EL (cell line): ENCODE measurements at regions not wholly inside any gene's neighbourhood (a gene's known extent, or its start where the extent isn't known, plus 50 kb on each side); places are given as distances from the start of the nearest gene placed in this dataset.
"Not testable (repeated sequence)": the region's sequence is repeated elsewhere in the genome, so short reads cannot be mapped to it uniquely, and the experiment has no call there.

ENCODE experiments used
- DNase-seq: peaks from one replicate; pipeline ENCODE4 v3.0.0-alpha.2; 2016

DNA sequence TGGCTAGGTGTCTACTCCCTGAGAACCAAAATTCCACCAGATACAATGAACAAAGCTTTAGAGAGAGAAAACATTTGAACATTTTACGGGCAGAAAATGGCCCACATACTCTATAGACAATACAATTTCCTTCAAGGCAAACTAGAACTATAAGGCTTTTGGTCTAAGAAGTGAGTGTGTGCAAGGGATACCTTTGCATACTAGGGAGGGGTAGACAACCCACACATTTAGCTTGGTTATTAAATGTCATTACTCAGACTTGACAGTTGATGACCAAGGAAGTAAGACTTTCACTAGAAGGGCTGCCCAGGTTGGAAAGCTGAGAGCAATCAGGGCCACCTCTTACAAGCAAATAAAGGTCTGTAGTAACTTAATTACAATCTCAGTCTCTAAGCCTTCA lies 64.0 kb upstream of the PLEKHM1 start:
- DNase-seq = not testable (repeated sequence)

DNA sequence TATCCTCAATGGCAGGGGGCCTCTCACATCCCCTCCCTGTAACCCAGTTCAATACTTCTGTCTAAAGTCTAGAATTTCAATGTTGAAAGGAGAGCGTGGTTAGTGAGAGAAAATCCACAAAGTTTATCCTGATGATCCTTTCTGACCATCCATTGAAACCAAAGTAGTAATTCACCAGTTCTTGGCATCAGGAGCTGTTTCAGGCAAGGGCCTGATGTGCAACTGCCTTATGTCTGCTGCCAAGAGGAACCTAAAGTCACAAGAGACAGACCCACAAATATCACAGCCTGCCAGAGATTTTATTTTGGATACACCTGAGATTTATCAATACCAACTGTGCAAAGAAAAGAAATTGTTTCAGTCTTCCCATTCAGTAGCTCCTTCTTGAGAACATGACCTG lies 68.3 kb upstream of the PLEKHM1 start:
- not testable (repeated sequence) for DNase-seq

DNA sequence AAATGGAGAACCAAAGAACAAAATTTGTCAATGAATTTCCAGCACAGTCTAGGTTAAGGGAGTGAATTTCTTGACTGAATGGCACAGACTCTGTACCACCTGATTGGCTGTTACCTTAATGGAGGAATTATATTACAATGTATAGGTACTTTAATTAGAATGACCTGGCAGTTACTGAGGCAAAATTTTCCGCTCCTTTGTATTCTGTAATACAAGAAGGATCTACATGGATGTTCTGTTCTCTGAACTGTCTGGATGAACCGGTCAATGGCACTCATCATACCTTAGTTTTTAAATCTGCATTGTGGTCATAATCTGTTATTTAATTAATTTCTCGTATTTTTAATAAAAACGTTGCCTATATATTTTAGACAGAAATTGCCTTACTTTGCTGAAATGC lies 72.3 kb upstream of the PLEKHM1 start:
- not testable (repeated sequence) for DNase-seq

DNA sequence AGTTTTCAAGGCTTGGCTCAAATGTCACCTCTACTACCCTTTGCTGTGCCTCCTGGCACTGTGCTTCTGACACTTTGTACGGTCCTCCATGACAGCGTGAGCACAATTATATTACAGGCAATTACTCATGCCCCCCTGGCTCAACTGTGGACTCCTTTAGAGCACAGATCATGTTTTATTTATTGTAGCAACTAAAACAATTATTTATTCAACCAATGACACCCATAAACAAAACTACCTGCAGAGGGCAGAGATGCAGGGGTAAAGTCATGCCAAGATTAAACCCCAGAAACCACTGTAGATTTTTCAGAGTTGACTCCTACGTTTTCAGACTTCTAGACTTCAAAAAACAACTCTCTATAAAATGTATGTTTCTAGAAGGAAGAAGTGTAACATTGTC lies 72.8 kb upstream of the PLEKHM1 start:
- not testable (repeated sequence) for DNase-seq

DNA sequence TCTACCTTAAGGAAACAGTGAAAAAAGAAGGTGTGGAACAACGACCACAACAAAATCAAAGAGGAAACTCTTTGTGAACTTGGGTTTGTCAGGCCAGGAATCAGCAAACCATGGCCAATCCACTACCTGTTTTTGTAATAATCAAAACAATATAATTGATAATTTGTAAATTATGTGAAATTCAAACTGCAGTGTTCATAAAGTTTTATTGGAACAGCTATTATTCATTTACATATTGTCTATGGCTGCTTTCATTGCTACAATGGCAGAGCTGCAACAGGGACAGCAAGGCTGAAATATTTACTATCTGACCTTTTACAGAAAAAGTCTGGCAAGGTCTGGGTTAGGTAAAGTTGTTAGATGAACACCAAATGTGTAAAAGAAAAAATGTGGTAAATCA lies 77.8 kb upstream of the PLEKHM1 start:
- not testable (repeated sequence) for DNase-seq

DNA sequence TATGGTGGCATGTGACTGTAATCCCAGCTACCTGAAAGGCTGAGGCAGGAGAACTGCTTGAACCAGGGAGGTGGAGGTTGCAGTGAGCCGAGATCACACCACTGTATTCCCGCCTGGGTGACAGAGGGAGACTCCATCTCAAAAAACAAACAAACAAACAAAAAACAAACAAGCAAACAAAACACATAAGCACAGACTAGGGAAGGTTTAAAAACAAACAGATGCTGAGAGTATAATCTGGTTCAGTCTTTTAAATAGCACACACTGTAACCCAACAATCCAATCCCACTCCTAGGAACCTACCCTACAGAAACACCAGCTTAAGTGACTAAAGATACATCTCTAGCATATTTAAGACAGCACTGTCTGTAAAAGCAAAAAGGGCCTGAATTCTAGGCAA lies 82.8 kb upstream of the PLEKHM1 start:
- DNase-seq = not testable (repeated sequence)

DNA sequence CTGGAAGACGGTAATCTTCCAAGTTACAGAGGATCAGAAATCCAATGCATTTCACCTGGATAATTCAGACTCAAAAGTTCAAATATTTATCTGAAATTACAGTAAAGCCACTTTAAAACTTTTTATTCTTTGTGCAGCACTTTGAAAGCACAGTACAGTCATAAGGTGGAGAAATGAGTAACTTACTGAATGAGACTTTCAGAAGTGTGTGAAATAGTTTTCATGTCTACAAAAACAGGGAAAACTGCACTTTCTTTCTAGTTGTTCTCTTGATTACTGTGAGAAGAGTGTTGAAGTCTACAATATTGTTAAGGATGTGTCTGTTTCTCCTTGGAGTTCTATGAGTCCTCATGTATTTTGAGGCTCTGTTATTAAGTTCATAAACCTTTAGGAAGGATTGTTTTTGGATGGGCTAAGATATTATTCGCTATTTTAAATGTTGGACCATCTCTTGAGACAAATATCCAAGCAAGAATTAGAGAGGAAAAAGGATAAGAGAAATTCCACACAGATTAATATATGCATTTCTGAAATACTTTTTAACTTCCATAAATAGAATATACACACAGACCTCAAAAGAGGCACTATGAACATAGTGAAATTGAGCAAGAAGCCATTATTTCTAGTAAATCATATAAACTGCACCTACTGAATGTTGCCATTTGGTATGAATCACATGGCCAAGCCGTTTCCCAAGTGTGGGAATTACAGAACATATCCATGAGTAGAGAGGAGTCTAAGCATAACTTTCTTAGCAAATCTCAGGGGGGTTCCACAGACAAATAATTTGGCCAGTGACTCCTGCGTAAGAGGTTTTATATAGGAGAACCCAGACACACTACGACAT lies 83.6 kb upstream of the PLEKHM1 start:
- peak; percentile 71 for DNase-seq

DNA sequence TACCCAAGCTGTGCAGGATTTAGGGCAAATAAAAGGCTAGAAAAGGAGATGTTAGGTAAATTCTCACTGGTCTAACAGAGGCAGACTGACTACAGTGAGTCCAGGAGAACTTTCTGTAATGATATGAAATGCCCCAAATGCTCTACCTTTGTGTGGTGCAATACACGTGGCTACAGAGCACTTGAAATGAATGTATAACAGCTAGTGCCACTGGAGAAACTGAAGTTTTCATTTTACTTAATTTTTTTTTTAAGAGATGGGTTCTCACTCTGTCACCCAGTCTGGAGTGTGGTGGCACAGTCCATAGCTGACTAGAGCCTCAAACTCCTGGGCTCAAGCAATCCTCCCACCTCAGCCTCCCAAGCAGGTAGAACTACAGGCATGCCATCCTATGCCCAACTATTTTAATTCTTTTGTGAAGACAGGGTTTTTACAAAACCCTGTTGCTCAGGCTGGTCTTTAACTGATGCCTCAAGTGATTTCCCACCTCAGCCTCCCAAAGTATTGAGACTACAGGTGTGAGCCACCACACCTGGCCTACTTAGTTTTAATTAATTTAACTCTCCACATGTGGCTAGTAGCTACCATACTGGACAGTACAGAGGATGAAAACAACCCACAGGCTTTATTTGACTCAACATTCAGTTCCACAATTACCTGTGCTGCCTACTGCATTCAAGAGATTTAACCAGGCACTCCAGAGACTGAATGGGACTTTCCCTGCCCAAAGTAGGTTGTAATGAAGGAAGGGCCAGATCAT lies 84.8 kb upstream of the PLEKHM1 start:
- no peak for DNase-seq

DNA sequence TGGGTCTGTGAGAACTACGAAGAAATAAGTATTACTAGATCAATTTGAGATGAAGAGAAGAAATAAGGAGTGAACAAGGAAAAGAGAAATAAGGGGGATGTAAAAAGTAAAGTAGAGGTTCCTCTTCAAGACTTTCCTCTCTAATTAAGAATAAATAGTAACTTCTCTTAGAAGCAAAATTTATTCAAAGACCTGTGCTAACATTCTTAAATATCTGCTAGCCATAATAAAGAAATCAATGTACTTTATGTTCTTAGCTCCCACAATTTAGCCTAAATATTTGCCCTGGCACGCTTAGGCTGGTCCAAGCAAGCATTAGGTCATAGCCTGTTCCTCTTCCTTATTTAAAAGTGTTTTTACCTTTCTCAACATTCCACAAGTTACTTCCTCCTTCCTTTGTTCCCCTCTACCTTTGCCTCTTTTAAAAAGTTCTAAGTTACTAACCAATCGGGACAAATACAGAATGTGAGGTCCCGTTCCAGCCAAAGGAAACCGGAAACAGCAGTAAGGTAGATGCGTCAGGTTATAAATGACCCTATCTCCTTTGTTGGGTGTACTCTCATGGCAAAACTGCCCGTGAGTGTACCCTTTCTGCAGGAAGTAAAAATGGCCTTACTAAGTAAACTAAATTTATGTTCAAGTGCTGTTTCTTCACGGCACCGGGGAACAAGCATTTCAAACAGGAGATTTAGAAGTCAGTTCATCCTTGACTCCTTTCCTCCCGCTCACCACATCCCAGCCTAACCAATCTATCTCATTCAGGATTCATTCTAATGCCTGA lies 86.2 kb upstream of the PLEKHM1 start:
- not testable (repeated sequence) for DNase-seq

DNA sequence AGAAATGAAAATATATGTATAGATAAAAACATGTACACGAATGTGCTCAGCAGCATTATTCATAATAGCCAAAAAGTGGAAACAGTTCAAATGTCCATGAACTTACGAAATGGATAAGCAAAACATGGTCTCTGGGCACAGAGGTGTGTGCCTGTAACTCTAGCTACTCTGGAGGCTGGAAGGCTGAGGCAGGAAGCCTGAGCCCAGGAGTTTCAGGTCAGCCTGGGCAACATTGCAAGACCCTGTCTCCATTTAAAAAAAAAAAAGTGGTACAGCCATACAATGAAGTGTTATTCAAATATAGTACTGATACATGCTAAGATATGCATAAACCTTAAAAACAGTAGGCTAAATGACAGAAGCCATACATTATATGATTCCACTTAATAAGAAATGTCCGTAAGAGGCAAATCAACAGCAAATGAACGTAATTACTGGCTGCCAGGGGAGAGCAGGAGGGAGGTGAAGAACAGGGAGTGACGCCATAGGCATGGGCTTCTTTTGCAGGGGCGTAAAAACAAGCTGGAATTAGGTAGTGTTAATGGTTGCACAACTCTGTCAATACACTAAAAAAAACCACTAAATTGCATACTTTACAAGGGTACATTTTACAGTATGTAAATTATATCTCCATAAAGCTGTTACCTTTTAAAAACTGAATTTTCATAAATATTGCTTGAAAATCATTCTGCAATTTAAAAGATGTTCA lies 87.2 kb upstream of the PLEKHM1 start:
- DNase-seq = no peak

DNA sequence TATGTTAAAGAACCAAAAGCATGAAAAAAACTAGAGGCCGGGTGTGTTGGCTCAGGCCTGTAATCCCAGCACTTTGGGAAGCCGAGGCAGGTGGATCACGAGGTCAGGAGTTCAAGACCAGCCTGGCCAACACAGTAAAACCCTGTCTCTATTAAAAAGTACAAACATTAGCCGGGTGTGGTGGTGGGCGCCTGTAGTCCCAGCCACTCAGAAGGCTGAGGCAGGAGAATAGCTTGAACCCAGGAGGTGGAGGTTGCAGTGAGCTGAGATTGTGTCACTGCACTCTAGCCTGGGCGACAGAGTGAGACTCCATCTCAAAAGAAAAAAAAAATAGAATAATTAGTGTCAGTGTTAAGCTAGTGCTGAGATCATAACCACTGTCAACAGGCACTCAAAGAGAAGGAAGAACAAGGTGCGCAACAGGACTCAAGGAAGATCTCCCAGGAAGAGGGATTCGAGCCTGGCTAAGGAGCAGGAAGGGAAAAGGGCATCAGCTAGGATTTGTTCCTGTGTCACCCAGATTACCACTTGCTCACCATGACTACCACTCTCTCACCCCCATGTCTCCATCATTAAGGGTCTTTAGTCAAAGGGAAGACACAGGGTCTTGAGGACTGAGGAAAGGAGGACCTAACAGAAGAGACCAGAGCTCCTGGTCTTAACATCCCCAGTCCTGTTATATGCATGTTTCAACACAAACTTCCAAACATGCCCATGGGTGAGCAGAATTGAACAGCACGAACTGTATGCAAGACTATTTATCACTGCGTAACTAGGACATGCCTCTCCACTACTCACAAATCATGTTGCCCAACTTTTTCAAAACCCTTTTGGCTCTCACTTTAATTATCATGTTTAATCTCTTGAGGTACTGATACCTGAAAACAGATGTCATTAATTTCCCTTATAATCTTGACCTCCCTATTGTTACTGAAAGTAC lies 88.3 kb upstream of the PLEKHM1 start:
- no peak for DNase-seq

DNA sequence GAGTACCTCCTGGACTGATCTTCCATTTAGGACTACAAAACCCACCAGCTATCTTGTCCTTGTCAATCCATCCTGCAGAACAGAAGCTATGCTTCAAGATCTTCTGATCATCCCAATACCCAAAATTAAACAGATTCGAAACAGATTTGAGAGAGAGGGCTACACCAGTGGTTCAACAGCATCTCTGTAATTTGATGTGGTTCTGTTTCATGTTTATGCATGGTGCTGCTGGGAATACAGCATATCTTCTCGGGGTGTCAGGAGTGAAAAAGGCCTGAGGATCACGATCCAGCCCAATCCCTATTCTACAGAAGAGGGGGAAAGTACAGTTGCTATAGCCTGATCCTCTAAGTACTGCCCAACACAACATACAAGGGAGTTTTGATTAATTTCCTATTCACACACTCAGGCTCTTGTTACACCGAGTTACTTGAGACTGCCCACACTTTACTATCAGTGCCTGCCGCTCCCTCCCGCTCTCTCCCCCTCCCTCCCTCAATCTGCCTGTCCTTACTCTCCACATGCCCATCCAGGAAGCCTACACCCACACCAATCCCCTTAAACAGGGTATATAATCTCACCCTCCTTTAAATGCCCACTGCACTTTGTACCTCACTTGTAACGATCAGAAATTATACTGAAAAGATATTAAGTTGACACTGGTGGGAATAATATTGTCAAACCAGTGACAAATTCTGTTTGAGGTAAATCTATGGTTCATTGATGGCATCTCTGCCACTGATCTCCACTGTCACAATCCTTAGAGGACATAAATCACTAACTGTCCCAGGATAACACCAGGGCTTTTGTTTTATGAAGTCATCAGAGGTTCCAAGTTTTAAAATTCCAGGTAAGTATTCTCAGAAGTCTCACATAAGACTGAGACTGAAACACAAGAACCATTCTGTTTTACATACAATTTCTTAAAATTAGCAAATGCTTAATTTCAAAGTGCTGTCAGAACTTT lies 89.3 kb upstream of the PLEKHM1 start:
- no peak for DNase-seq

DNA sequence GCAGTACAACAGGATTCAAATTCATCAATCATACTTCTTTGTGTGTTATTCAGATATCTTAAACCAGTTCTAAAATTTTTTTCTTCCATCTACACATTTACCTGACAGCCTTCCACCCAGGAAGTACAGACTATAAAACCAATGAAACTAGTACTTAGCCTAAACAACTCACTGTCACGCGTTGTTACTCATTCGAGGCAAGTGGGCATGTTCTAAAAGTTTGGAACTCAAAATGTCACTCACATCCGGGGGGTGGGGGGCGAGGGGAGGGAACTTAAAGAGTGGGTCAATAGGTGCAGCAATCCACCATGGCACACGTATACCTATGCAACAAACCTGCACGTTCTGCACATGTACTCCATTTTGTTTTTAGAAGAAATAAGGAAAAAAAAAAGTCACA lies 90.4 kb upstream of the PLEKHM1 start:
- DNase-seq = no peak

DNA sequence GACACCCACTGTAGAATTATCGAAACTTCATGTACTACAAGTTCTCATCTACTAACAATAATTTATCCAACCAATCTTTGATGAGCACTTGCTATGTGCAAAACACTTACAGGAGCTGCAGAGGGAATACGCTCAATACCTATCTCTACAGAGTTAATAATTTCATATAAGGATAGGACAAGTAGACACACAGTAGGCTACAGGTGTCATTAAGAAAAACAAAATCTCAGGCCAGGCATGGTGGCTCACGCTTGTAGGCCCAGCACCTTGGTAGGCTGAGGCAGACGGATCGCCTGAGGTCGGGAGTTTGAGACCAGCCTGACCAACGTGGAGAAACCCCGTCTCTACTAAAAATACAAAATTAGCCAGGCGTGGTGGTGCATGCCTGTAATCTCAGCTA lies 91.3 kb upstream of the PLEKHM1 start:
- DNase-seq = no peak

DNA sequence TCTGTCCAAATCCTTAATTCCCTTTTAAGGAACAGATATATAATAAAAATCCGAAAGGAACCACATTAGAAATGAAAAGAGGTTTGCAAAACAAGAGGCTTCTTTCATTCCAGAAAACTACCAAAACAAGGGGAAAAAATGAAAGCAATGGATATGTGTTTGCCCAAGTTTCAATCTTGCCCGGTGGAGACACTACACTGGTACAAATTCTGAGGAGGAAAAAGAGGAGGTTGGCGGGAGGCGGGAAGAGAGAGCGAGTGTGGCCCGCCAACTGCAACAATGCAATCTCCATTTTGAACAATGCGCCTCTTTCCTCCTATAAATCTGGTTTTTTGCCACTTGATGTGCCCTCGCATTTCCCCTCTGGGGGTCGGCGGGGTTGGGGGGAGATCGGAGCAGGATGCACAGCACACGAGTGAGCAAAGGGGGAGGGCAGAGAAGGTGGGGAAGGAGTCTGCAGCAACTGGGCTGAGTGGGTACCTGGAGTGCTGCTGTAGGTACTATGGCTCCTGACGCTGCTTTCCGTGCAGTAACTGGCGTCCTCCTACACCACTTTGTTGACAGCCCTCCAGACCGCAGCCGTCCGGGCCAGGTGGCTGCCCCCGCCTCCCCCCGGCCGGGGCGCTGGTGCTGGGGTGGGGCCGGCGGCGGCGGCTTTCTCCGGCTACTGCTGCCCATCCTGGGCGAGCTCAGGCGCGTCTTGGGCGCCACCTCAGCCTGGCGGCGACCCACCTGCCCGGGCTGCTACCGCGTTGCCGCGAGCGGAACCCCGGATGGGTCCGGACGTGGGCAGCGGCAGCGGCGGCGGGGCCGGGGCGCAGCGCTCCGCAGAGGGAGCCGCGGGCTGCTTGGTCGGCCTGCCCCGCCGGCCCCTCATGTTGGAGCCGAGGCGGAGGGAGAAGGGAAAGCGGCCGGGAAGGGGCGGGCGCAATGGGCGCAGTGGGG lies 93.8 kb upstream of the PLEKHM1 start:
- peak; percentile 71 for DNase-seq

DNA sequence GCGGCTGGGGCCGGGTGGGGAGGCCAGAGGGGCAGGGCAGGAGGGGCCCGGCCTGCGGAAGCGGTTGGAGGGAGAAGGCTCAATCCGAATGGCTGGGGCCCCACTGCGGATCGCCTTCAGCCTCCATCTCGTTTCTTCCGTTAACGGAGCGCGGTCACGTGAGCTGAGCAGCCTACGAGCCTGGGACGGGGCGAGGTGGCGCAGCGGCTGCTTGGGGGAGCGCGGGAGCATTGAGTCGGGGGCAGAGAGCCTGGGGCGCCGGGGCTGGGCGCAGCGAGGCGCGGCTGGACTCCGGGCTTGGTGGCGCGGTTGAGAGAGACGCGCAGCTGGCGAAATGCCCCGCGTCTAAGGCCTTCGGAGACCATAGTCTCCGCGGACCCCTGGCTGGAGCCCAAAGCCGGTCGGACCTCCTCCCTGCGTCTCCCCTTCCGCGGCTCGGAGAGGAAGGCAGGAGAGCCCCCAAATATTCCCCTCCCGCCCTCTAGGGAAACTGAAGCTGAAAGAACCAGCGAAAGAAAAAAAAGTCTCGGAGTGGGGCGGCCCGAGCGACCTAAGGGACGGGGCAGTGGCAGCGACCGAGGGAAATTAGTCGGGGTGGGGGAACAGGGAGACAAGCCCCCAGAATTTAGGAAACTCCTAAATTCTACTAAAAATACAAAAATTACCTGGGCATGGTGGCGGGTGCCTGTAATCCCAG lies 94.7 kb upstream of the PLEKHM1 start:
- peak; percentile 88 for DNase-seq

DNA sequence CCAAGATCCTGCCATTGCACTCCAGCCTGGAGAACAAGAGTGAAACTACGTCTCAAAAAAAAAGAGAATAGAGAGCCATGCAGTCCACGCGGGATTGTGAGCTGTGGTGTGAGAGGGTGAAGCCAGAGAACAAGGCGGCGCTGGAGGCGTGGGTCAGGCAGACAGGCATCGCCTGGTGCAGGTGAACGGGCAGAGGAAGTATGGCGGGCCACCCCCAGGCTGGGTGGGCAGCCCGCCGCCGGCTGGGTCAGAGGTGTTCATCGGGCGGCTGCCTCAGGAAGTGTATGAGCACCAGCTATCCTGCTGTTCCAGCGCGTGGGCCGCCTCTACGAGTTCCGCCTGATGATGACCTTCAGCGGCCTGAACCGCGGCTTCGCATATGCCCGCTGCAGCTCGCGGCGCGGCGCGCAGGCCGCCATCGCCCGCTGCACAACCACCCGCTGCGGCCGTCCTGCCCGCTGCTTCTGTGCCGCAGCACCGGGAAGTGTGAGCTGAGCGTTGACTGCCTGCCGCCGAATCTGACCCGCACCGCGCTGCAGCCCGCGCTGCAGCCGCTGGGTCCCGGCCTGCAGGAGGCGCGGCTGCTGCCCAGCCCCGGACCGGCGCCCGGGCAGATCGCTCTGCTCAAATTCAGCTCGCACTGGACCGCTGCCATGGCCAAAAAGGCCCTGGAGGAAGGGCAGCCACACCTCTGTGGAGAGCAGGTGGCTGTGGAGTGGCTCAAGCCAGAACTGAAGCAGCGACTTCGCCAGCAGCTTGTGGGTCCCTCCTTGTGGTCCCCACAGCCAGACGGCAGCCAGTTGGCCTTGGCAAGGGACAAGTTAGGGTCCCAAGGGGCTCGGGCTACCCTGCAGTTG lies 95.5 kb upstream of the PLEKHM1 start:
- peak; percentile 46 for DNase-seq

DNA sequence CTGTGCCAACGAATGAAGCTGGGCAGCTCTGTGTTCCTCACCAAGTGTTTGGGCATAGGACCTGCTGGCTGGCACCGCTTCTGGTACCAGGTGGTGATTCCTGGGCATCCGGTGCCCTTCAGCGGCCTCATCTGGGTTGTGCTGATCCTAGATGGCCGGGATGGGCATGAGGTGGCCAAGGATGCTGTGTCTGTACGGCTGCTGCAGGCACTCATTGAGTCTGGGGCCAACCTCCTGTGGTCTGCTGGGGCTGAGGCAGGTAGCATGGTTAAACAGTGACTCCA lies 96.1 kb upstream of the PLEKHM1 start:
- DNase-seq = not testable (repeated sequence)
